HepG2 (cell line): ENCODE measurements at regions not wholly inside any gene's neighbourhood (a gene's known extent, or its start where the extent isn't known, plus 50 kb on each side); places are given as distances from the start of the nearest gene placed in this dataset.

Experiments used
- ATAC-seq: fragments of 200-7000 bp; cut with Tn5 transposase; 3 replicates; pipeline ENCODE4 v1.9.1; 2020; ENCODE audit warnings: mild to moderate bottlenecking, moderate library complexity
- BruUV-seq: library from RNA; stranded (reverse); fragments of 400-500 nt; replicated peaks from 2 replicates; lab custom pipeline; 2021; lab: Mats Ljungman, UMichigan
- CTCF ChIA-PET: fragments of 300-600 bp; formaldehyde crosslinking; extraction: SDS; loops from one replicate; lab custom pipeline; 2021; ENCODE audit warnings: low total read pairs, inconsistent platforms, low intra/inter-chr PET ratio; lab: Yijun Ruan, JAX
- POLR2A ChIA-PET: fragments of 350-600 bp; sonication (Branson Sonifier 250); formaldehyde crosslinking; loops from one replicate; lab custom pipeline; 2020; ENCODE audit warnings: antibody characterized with exemption, inconsistent platforms; lab: Yijun Ruan, JAX
- DNase-seq: peaks from one replicate; pipeline ENCODE4 v3.0.0-alpha.2; 2015; ENCODE audit warnings: low spot score
- FAIRE-seq: peaks from 3 replicates; lab custom pipeline; 2011; peaks lifted over from hg19 to GRCh38; lab: Jason Lieb, UNC
- H2AFZ ChIP-seq: one replicate; pipeline ENCODE4 v1.6.1; 2011; ENCODE audit warnings: low read length, inconsistent platforms
- H3K27ac ChIP-seq: fragments of 300-600 bp; 3 replicates; pipeline ENCODE4 v1.8.0; 2011; ENCODE audit warnings: mixed run types, mild to moderate bottlenecking, mixed read lengths, low read length, inconsistent platforms; ENCODE audit not compliant: insufficient read depth; ENCODE audit errors: extremely low read length
- H3K27me3 ChIP-seq, 2 experiments: fragments of 200-600 bp in 1 of 2; 2 replicates in 1 of 2; 3 replicates in 1 of 2; pipeline versions ENCODE4 v1.6.0 to v1.8.0; 2011; ENCODE audit warnings: low read length in 2 of 2, mild to moderate bottlenecking in 2 of 2, moderate library complexity in 2 of 2, inconsistent platforms in 1 of 2; ENCODE audit not compliant: insufficient read depth in 2 of 2, control insufficient read depth in 1 of 2
- H3K36me3 ChIP-seq, 2 experiments: fragments of 200-600 bp in 1 of 2; replicated peaks in 1 of 2; 2 replicates in 1 of 2; 3 replicates in 1 of 2; pipeline versions ENCODE4 v1.5.1 to v1.8.0; 2011; ENCODE audit warnings: low read length in 2 of 2, inconsistent platforms in 1 of 2; ENCODE audit not compliant: insufficient read depth in 2 of 2, control insufficient read depth in 1 of 2
- H3K4me1 ChIP-seq: 2 replicates; pipeline ENCODE4 v1.5.1; 2012; ENCODE audit warnings: low read length, inconsistent platforms; ENCODE audit not compliant: insufficient read depth
- H3K4me2 ChIP-seq: 2 replicates; pipeline ENCODE4 v1.6.0; 2011; ENCODE audit warnings: low read depth, low read length, inconsistent platforms
- H3K4me3 ChIP-seq, 3 experiments: fragments of 200-600 bp in 1 of 3; sonication (generic), shearing (Covaris generic) in 1 of 3; replicated peaks in 1 of 3; 2 replicates each; pipeline ENCODE4 v1.5.1; 2011 to 2016; ENCODE audit warnings: low read length in 3 of 3, inconsistent platforms in 2 of 3, low read depth in 2 of 3, mild to moderate bottlenecking in 2 of 3, control low read depth in 1 of 3, mixed read lengths in 1 of 3; ENCODE audit not compliant: insufficient read depth in 1 of 3
- H3K79me2 ChIP-seq: one replicate; pipeline ENCODE4 v1.6.1; 2011; ENCODE audit warnings: low read length, inconsistent platforms; ENCODE audit not compliant: insufficient read depth
- H3K9ac ChIP-seq: 2 replicates; pipeline ENCODE4 v1.6.0; 2011; ENCODE audit warnings: mild to moderate bottlenecking, low read depth, low read length, inconsistent platforms; ENCODE audit not compliant: insufficient read depth
- H3K9me3 ChIP-seq: 2 replicates; pipeline ENCODE4 v1.5.1; 2012; ENCODE audit warnings: mild to moderate bottlenecking, low read length
- H4K20me1 ChIP-seq: 2 replicates; pipeline ENCODE4 v1.6.0; 2011; ENCODE audit warnings: inconsistent platforms, mild to moderate bottlenecking, low read length, moderate library complexity; ENCODE audit not compliant: insufficient read depth
- IKZF4 ChIP-seq: sonication (generic); formaldehyde crosslinking; IDR thresholded peaks from 2 replicates; pipeline ENCODE4 v1.5.1; 2020; ENCODE audit warnings: borderline replicate concordance, mild to moderate bottlenecking, low read depth, missing genetic modification reagents; ENCODE audit errors: not compliant biosample characterization
- KLF15 ChIP-seq: sonication (generic); formaldehyde crosslinking; IDR thresholded peaks from 2 replicates; pipeline ENCODE4 v1.8.1; 2023; ENCODE audit warnings: borderline replicate concordance, mild to moderate bottlenecking, inconsistent platforms, missing genetic modification reagents, mixed read lengths
- PPARG ChIP-seq: conservative IDR thresholded peaks from 2 replicates; pipeline ENCODE4 v1.6.1; 2016; ENCODE audit warnings: missing biosample characterization, missing genetic modification reagents
- RNF2 ChIP-seq: fragments of 450-650 bp; conservative IDR thresholded peaks from 2 replicates; pipeline ENCODE4 v1.6.1; 2016; ENCODE audit warnings: low read depth
- SIX4 ChIP-seq: sonication (generic); formaldehyde crosslinking; IDR thresholded peaks from 2 replicates; pipeline ENCODE4 v1.4.0; 2020; ENCODE audit warnings: missing genetic modification reagents
- ZNF326 ChIP-seq: sonication (generic); formaldehyde crosslinking; IDR thresholded peaks from 2 replicates; pipeline ENCODE4 v1.4.0; 2020; ENCODE audit warnings: missing genetic modification reagents, borderline replicate concordance
- ZNF367 ChIP-seq: sonication (generic); formaldehyde crosslinking; IDR thresholded peaks from 2 replicates; pipeline ENCODE4 v1.4.0; 2020; ENCODE audit warnings: missing genetic modification reagents, borderline replicate concordance
- ZNF382 ChIP-seq: sonication (generic); formaldehyde crosslinking; IDR thresholded peaks from 2 replicates; pipeline ENCODE4 v1.5.0; 2020; ENCODE audit warnings: missing genetic modification reagents, mild to moderate bottlenecking, borderline replicate concordance
- ZNF510 ChIP-seq: sonication (generic); formaldehyde crosslinking; IDR thresholded peaks from 2 replicates; pipeline ENCODE4 v1.4.0; 2020; ENCODE audit warnings: low read depth, mild to moderate bottlenecking, missing genetic modification reagents
- WGBS: methylation state at CpG from one replicate; pipeline ENCODE4 v1.1.6; 2017; ENCODE audit warnings: low lambda C conversion rate; 5-methylcytosine and 5-hydroxymethylcytosine counted together
- in situ Hi-C: cut with HindIII; loops from 2 replicates; pipeline ENCODE4 v1.10.0; 2017; ENCODE audit warnings: low pct_unique_long_range_greater_than_20kb; ENCODE audit not compliant: extremely low pct_ligation_motif_present
- intact Hi-C: fragments of 100-400 bp; cut with micrococcal nuclease; formaldehyde crosslinking; loops from one replicate; pipeline ENCODE4 v1.10.0; 2022; ENCODE audit not compliant: unreplicated experiment
- TF ChIP-seq, protein P1 (sequence below): IDR thresholded peaks from 2 replicates; pipeline ENCODE4 v1.6.1; 2012; ENCODE audit warnings: low read depth, low read length, improper control_type of control experiment
- TF ChIP-seq, protein P2 (sequence below): sonication (generic); formaldehyde crosslinking; IDR thresholded peaks from 2 replicates; pipeline ENCODE4 v1.5.1; 2020; ENCODE audit warnings: missing genetic modification reagents, mild to moderate bottlenecking, borderline replicate concordance
- TF ChIP-seq, protein P3 (sequence below): sonication (generic); formaldehyde crosslinking; IDR thresholded peaks from 2 replicates; pipeline ENCODE4 v1.9.0; 2021; ENCODE audit warnings: missing genetic modification reagents, borderline replicate concordance
- TF ChIP-seq, protein P4 (sequence below): sonication (generic); formaldehyde crosslinking; IDR thresholded peaks from 2 replicates; pipeline ENCODE4 v1.5.0; 2020; ENCODE audit warnings: missing genetic modification reagents, mild to moderate bottlenecking, borderline replicate concordance
- TF ChIP-seq, protein P5 (sequence below): sonication (generic); formaldehyde crosslinking; IDR thresholded peaks from 2 replicates; pipeline ENCODE4 v1.4.0; 2020; ENCODE audit warnings: mild to moderate bottlenecking, missing genetic modification reagents

DNA sequence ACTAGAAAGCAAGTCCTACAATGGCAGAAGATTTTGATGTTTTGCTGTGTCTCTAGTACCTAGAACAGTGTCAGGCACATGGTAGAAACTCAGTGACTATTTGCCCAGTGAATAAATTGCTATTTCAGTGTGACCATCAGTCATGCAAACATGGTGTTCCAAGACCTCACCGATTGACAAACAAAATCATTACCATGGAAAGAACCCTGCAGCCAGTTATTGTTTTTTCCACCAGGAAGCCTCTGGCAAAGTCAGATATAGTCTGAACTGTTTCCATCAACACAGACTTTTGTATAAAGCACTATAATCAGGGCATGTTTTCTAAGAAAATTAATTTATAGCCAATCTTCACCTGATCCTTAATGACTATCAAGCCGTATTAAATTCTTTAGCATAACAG lies 97.3 kb upstream of the RASSF8 start (continued):
- TF ChIP-seq, protein P1, sequence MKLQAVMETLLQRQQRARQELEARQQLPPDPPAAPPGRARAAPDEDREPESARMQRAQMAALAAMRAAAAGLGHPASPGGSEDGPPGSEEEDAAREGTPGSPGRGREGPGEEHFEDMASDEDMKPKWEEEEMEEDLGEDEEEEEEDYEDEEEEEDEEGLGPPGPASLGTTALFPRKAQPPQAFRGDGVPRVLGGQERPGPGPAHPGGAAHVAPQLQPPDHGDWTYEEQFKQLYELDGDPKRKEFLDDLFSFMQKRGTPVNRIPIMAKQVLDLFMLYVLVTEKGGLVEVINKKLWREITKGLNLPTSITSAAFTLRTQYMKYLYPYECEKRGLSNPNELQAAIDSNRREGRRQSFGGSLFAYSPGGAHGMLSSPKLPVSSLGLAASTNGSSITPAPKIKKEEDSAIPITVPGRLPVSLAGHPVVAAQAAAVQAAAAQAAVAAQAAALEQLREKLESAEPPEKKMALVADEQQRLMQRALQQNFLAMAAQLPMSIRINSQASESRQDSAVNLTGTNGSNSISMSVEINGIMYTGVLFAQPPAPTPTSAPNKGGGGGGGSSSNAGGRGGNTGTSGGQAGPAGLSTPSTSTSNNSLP = no peak
- TF ChIP-seq IKZF4 (CRISPR knock-in tag) = no peak

DNA sequence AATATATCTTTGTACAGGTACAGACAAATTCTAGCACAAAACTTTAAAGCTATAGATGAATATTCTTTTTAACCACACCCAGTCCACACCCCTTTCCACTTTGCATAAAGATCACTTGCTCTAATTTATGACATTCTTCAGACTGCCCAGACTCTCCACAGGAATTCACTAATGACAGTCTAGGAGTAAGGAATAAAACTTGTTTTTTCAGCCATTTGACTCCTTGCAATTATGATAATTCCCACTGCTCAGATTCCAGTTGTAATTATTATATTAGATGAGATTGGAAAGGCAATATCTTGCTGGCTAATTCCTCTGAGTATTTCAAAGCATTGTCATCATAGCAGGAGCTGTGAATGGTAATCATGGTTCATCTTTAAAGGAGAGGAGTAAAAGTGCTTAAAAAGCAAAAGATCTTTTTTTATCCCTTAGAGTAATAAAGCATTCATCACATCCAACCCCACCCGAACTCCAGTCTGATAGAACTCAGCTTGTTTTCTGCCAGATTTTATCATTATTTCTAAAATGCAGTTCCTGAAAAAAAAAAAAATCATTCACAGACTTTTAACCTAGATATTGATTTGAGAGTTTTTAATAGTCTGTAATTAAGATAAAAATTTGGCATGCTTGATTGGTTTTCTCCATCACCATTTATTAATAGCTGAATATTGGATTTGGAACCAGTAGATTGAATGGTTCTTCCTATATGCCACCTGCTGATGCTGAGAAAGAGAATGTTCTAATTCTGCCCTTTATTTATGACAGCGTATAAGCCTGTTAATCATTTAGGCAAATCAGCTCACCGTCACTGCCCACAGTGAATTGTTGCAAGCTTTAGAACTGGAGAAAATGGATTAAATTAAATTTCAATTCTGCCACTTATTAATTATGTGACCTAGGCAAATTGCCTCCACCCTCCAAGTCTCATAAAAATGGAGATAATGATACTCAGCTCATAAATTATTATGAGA lies 93.9 kb upstream of the RASSF8 start:
- no peaks in the 10 kb centered on the region for H3K79me2 ChIP-seq
- TF ChIP-seq ZNF367 (no peak), PPARG (CRISPR knock-in tag) (no peak), ZNF382 (CRISPR knock-in tag) (no peak), ZNF510 (CRISPR knock-in tag) (no peak), KLF15 (CRISPR knock-in tag) (no peak), ZNF326 (CRISPR knock-in tag) (no peak), RNF2 (no peak), SIX4 (CRISPR knock-in tag) (no peak)
- TF ChIP-seq, protein P2, sequence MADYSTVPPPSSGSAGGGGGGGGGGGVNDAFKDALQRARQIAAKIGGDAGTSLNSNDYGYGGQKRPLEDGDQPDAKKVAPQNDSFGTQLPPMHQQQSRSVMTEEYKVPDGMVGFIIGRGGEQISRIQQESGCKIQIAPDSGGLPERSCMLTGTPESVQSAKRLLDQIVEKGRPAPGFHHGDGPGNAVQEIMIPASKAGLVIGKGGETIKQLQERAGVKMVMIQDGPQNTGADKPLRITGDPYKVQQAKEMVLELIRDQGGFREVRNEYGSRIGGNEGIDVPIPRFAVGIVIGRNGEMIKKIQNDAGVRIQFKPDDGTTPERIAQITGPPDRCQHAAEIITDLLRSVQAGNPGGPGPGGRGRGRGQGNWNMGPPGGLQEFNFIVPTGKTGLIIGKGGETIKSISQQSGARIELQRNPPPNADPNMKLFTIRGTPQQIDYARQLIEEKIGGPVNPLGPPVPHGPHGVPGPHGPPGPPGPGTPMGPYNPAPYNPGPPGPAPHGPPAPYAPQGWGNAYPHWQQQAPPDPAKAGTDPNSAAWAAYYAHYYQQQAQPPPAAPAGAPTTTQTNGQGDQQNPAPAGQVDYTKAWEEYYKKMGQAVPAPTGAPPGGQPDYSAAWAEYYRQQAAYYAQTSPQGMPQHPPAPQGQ (CRISPR knock-in tag) = no peak
- TF ChIP-seq, protein P3, sequence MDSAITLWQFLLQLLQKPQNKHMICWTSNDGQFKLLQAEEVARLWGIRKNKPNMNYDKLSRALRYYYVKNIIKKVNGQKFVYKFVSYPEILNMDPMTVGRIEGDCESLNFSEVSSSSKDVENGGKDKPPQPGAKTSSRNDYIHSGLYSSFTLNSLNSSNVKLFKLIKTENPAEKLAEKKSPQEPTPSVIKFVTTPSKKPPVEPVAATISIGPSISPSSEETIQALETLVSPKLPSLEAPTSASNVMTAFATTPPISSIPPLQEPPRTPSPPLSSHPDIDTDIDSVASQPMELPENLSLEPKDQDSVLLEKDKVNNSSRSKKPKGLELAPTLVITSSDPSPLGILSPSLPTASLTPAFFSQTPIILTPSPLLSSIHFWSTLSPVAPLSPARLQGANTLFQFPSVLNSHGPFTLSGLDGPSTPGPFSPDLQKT (CRISPR knock-in tag) = no peak
- TF ChIP-seq, protein P4, sequence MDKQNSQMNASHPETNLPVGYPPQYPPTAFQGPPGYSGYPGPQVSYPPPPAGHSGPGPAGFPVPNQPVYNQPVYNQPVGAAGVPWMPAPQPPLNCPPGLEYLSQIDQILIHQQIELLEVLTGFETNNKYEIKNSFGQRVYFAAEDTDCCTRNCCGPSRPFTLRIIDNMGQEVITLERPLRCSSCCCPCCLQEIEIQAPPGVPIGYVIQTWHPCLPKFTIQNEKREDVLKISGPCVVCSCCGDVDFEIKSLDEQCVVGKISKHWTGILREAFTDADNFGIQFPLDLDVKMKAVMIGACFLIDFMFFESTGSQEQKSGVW (CRISPR knock-in tag) = no peak
- TF ChIP-seq, protein P5, sequence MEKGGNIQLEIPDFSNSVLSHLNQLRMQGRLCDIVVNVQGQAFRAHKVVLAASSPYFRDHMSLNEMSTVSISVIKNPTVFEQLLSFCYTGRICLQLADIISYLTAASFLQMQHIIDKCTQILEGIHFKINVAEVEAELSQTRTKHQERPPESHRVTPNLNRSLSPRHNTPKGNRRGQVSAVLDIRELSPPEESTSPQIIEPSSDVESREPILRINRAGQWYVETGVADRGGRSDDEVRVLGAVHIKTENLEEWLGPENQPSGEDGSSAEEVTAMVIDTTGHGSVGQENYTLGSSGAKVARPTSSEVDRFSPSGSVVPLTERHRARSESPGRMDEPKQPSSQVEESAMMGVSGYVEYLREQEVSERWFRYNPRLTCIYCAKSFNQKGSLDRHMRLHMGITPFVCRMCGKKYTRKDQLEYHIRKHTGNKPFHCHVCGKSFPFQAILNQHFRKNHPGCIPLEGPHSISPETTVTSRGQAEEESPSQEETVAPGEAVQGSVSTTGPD = no peak

More for the DNA sequence above, 93.9 kb upstream of the RASSF8 start:
- in situ Hi-C loops (no loop called here), intact Hi-C loops (no loop called here)
- Histone ChIP-seq H3K27me3 (no peaks in the 10 kb centered on the region), H3K27ac (no peak overlapping the region), H3K9ac (no peak overlapping the region), H3K9me3 (no peaks in the 10 kb centered on the region), H3K4me1 (no peaks in the 10 kb centered on the region), H3K4me2 (no peak overlapping the region), H3K4me3 (no peak overlapping the region), H2AFZ (no peak overlapping the region), H3K36me3 (no peaks in the 10 kb centered on the region), H4K20me1 (no peaks in the 10 kb centered on the region)
- ChIA-PET CTCF (no interaction called here), POLR2A (no interaction called here)
- no peak for DNase-seq
- BruUV-seq = no TSS peak
- FAIRE-seq = no peak
- ATAC-seq = no peak
- 17% methylated on average over 3 of the region's 3 CpGs for WGBS
